RWPE2 (cell line): ENCODE measurements at regions not wholly inside any gene's neighbourhood (a gene's known extent, or its start where the extent isn't known, plus 50 kb on each side); places are given as distances from the start of the nearest gene placed in this dataset.

Source experiments
- ATAC-seq: fragments of 200-7000 bp; cut with Tn5 transposase; 3 replicates; pipeline ENCODE4 v1.9.1; 2021; ENCODE audit warnings: low read depth
- DNase-seq: peaks from one replicate; pipeline ENCODE4 v3.0.0-alpha.2; 2020; ENCODE audit warnings: low spot score
- H3K27ac ChIP-seq: fragments of 450-650 bp; 2 replicates; pipeline ENCODE4 v1.5.1; 2017; ENCODE audit warnings: mild to moderate bottlenecking; ENCODE audit not compliant: poor library complexity, severe bottlenecking
- H3K27me3 ChIP-seq: fragments of 250-450 bp; sonication (Bioruptor Pico); 2 replicates; pipeline ENCODE4 v1.5.1; 2021; ENCODE audit warnings: mild to moderate bottlenecking, moderate library complexity; ENCODE audit not compliant: insufficient read depth, poor library complexity, severe bottlenecking
- H3K36me3 ChIP-seq: fragments of 250-450 bp; sonication (Bioruptor Pico); 2 replicates; pipeline ENCODE4 v1.5.1; 2020; ENCODE audit warnings: low read depth, mild to moderate bottlenecking, moderate library complexity
- H3K4me1 ChIP-seq: fragments of 250-450 bp; sonication (Bioruptor Pico); 2 replicates; pipeline ENCODE4 v1.5.1; 2021; ENCODE audit warnings: mild to moderate bottlenecking, moderate library complexity; ENCODE audit not compliant: insufficient read depth, poor library complexity, severe bottlenecking
- H3K4me3 ChIP-seq: fragments of 250-450 bp; sonication (Bioruptor Pico); 2 replicates; pipeline ENCODE4 v1.5.1; 2021; ENCODE audit warnings: mild to moderate bottlenecking, moderate library complexity; ENCODE audit not compliant: severe bottlenecking
- H3K9me3 ChIP-seq: fragments of 250-450 bp; sonication (Bioruptor Pico); 2 replicates; pipeline ENCODE4 v1.5.1; 2021; ENCODE audit warnings: mild to moderate bottlenecking, moderate library complexity; ENCODE audit not compliant: severe bottlenecking
- TF ChIP-seq, protein P1 (sequence below): fragments of 450-650 bp; IDR thresholded peaks from one replicate; pipeline ENCODE4 v1.5.1; 2017; ENCODE audit warnings: mild to moderate bottlenecking, moderate library complexity; ENCODE audit not compliant: poor library complexity, severe bottlenecking

DNA sequence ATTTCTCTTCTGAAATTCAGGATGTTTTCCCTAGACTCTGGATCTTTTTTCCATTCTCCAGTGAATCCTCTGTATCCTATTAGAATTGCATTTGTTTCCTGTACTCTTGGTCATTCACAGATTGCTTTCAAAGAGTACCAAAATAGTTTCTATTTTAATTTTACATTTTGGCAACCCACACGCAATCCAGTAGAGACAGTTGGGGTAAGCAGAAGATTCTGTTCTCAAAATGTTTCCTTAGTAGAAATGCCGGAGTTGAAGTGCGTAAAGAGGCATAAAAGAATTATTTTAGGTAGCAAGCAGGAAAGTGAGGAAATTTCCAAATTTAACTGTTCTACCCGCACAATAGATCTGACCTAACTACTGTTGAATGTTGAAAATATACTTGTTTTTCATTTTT is 842.4 kb downstream of the LUZP2 start:
- DNase-seq, result no peak
- Histone ChIP-seq H3K36me3 (no peaks in the 10 kb centered on the region), H3K4me1 (no peaks in the 10 kb centered on the region), H3K27me3 (no peaks in the 10 kb centered on the region), H3K9me3 (no peaks in the 10 kb centered on the region), H3K27ac (no peak overlapping the region), H3K4me3 (no peak overlapping the region)
- TF ChIP-seq, protein P1, sequence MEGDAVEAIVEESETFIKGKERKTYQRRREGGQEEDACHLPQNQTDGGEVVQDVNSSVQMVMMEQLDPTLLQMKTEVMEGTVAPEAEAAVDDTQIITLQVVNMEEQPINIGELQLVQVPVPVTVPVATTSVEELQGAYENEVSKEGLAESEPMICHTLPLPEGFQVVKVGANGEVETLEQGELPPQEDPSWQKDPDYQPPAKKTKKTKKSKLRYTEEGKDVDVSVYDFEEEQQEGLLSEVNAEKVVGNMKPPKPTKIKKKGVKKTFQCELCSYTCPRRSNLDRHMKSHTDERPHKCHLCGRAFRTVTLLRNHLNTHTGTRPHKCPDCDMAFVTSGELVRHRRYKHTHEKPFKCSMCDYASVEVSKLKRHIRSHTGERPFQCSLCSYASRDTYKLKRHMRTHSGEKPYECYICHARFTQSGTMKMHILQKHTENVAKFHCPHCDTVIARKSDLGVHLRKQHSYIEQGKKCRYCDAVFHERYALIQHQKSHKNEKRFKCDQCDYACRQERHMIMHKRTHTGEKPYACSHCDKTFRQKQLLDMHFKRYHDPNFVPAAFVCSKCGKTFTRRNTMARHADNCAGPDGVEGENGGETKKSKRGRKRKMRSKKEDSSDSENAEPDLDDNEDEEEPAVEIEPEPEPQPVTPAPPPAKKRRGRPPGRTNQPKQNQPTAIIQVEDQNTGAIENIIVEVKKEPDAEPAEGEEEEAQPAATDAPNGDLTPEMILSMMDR, result no peak
- no peak for ATAC-seq

DNA sequence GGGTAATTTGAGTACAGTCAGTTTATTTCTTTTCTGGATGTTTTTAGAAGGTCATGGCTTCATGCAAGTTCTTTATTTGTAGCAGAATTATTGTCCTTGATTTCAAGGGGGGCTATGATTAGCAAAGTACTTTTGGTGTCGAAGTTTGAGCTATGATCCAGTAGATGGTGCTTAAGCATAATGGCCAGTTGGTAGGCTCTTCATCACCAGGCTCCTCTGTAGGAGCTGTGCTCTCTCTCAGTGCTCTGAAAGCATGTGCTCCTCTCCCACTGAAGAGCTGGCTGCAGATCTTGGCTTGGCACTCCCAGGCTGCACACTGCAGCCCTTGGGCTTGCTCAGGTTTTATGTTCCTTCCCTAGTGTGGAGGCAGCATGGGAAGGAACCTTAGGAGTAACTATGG is 852.7 kb downstream of the LUZP2 start:
- TF ChIP-seq, protein P1, result no peak
- Histone ChIP-seq H3K27me3 (no peaks in the 10 kb centered on the region), H3K27ac (no peak overlapping the region), H3K9me3 (no peaks in the 10 kb centered on the region), H3K4me1 (no peaks in the 10 kb centered on the region), H3K36me3 (no peaks in the 10 kb centered on the region), H3K4me3 (no peak overlapping the region)
- ATAC-seq, result no peak
- DNase-seq, result no peak

DNA sequence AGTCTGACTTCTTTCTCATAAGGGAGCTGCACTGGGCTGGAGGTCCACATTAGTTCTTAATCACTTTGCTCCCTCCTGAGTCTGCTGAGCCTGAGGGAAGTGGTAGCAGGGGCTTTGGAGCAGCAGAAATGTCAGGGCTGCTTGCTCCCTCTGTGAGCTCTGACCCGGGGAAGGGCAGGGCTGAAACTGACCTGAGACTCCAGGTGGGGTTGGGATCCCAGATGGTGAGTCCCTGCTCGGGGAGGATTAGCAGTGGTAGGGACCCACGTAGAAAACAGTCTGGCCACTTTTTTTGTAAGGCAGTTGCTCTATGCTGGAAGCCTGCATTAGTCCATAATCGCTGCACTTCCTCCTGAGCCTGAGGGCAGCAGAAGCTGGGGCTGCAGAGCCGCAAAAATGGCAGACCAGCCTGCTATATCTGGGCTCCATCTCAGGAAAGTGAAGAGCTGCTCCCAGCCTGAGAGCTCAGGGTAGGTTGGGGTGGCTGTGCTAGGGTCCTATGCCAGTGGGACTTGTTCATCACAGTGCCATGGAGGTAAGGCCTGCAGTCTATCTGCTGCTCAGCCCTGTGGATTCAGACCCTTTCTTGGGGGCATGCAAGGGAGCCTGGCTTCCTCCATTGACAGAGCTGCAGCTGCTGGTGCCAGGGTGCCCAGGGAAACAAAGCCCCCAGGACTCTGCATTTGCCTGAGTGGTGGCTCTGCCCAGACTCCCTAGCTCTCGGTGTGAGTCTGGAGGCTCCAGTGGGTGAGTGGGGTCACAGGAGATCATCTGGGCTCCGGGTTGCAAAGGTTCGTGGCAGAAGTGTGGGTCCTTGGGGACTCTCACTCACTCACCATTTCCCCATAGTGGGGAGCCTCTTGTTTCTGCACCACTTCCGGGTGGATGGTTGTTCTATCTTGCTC is 854.3 kb downstream of the LUZP2 start:
- ATAC-seq, result no peak
- H3K36me3 ChIP-seq, result no peaks in the 10 kb centered on the region

DNA sequence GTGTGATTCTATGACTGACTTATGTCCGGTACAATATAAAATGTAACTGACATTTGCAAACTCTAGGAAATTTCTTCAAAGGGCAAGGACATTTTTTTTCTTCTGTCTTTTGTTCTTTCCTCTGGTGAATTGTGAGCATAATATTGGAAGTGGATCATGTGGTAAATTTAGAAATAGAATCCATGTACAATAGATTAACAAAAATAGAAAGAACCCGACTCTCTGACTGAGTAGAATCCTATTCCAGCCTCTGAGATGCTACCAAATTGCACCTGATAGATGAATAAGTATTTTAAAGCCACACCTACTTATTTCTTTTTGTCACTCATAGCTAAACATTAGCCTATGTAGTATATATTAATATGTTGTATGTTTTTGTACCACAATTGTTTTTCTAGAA is 860.3 kb downstream of the LUZP2 start:
- ATAC-seq (no peak), DNase-seq (no peak)
- no peaks in the 10 kb centered on the region for H3K27me3 ChIP-seq
- H3K4me3 ChIP-seq, result no peak overlapping the region
- H3K27ac ChIP-seq, result no peak overlapping the region
- no peaks in the 10 kb centered on the region for H3K4me1 ChIP-seq
- no peaks in the 10 kb centered on the region for H3K36me3 ChIP-seq
- no peaks in the 10 kb centered on the region for H3K9me3 ChIP-seq
- TF ChIP-seq, protein P1, result no peak

More for the DNA sequence above, 854.3 kb downstream of the LUZP2 start:
- no peak overlapping the region for H3K4me3 ChIP-seq
- no peaks in the 10 kb centered on the region for H3K9me3 ChIP-seq
- no peak overlapping the region for H3K27ac ChIP-seq
- DNase-seq, result no peak
- TF ChIP-seq, protein P1, result no peak
- H3K4me1 ChIP-seq, result no peaks in the 10 kb centered on the region
- H3K27me3 ChIP-seq, result no peaks in the 10 kb centered on the region

DNA sequence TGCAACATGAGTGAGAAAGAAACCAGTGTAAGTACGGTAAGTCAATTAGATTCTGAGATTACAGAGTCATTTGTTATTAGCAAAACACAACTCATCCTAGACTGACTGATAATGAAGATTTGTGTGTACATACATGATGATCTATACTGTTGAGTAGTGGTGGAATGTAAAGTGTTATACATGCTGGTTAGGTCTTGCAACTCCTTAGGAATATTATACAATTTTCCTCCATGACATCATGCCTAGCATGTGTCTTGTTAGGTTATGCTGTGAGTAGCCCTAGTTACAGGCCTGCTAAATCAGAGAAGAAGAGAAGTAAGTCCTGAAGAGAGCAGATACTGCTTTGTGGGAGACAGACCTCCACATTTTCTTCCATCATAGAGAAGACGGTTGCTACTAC is 880.6 kb downstream of the LUZP2 start:
- no peak for ATAC-seq
- TF ChIP-seq, protein P1, result no peak
- Histone ChIP-seq H3K4me3 (no peak overlapping the region), H3K36me3 (no peaks in the 10 kb centered on the region), H3K27ac (no peak overlapping the region), H3K27me3 (peaks cover 2% of the 10 kb centered on the region), H3K4me1 (no peaks in the 10 kb centered on the region), H3K9me3 (no peaks in the 10 kb centered on the region)
- no peak for DNase-seq
